Peyer's patch (tissue), 4 donors: ENCODE measurements at regions not wholly inside any gene's neighbourhood (a gene's known extent, or its start where the extent isn't known, plus 50 kb on each side); places are given as distances from the start of the nearest gene placed in this dataset.
A peak's percentile ranks its signal among the peaks of the same experiment; 100 is the strongest.

Experiments
- DNase-seq, 3 donors: peaks; one replicate each; pipeline ENCODE4 v3.0.0-alpha.2; 2017 to 2019
- H3K27ac ChIP-seq, 4 donors: fragments of 200-600 bp; sonication (generic); one replicate each; pipeline ENCODE4 v1.5.1; 2016 to 2019
- H3K27me3 ChIP-seq, 2 donors: fragments of 200-600 bp; sonication (generic); one replicate each; pipeline ENCODE4 v1.5.1; 2019
- H3K36me3 ChIP-seq, 3 donors: fragments of 200-600 bp; sonication (generic); one replicate each; pipeline ENCODE4 v1.5.1; 2016 to 2019
- H3K4me1 ChIP-seq, 4 donors: fragments of 200-600 bp; sonication (generic); one replicate each; pipeline ENCODE4 v1.5.1; 2016 to 2019
- H3K4me3 ChIP-seq, 4 donors: fragments of 200-600 bp; sonication (generic); 1 replicate in 3 of 4; 2 replicates in 1 of 4; pipeline ENCODE4 v1.5.1; 2016 to 2019; ENCODE audit warnings: mild to moderate bottlenecking in 1 of 4
- H3K9me3 ChIP-seq, 4 donors: fragments of 200-600 bp; sonication (generic); one replicate each; pipeline ENCODE4 v1.5.1; 2016 to 2019; ENCODE audit warnings: mild to moderate bottlenecking in 1 of 4
- CTCF ChIP-seq, 6 experiments: fragments of 450-650 bp in 4 of 6; fragments of 200-600 bp in 2 of 6; sonication (generic) in 1 of 6; IDR thresholded peaks; one replicate each; pipeline ENCODE4 v1.5.1; 2017 to 2019; ENCODE audit warnings: antibody characterized with exemption in 6 of 6, mild to moderate bottlenecking in 3 of 6, moderate library complexity in 1 of 6
- POLR2A ChIP-seq, 2 donors: fragments of 450-650 bp; IDR thresholded peaks; one replicate each; pipeline ENCODE4 v1.5.1; 2017; ENCODE audit warnings: antibody characterized with exemption in 2 of 2, mild to moderate bottlenecking in 2 of 2, moderate library complexity in 2 of 2

GRCh38 chr9:89912605-89912953 is 307.8 kb downstream of the GADD45G start:
- Histone ChIP-seq H3K4me3 (no peak overlapping the region), H3K27ac (no peak overlapping the region), H3K27me3 (no peaks in the 10 kb centered on the region), H3K36me3 (no peaks in the 10 kb centered on the region), H3K9me3 (no peaks in the 10 kb centered on the region), H3K4me1 (no peaks in the 10 kb centered on the region)
- DNase-seq = no peak
- TF ChIP-seq POLR2A (IDR thresholded peaks at IDR 0.05) (no peak), CTCF (IDR thresholded peaks at IDR 0.05) (no peak)

GRCh38 chr9:89915187-89915586 is 310.4 kb downstream of the GADD45G start:
- Histone ChIP-seq H3K36me3 (no peaks in the 10 kb centered on the region), H3K27ac (no peak overlapping the region)

GRCh38 chr9:89916001-89916597 is 311.3 kb downstream of the GADD45G start:
- Histone ChIP-seq H3K4me1 (no peaks in the 10 kb centered on the region), H3K27ac (no peak overlapping the region), H3K27me3 (no peaks in the 10 kb centered on the region), H3K36me3 (no peaks in the 10 kb centered on the region), H3K4me3 (no peak overlapping the region), H3K9me3 (no peaks in the 10 kb centered on the region)
- TF ChIP-seq POLR2A (IDR thresholded peaks at IDR 0.05) (no peak), CTCF (IDR thresholded peaks at IDR 0.05) (no peak)
- DNase-seq = no peak

More at GRCh38 chr9:89915187-89915586, 310.4 kb downstream of the GADD45G start:
- Histone ChIP-seq H3K27me3 (no peaks in the 10 kb centered on the region), H3K9me3 (no peaks in the 10 kb centered on the region), H3K4me1 (no peaks in the 10 kb centered on the region), H3K4me3 (no peak overlapping the region)
- no peak for DNase-seq
- no peak for TF ChIP-seq POLR2A (IDR thresholded peaks at IDR 0.05)
- no peak for TF ChIP-seq CTCF (IDR thresholded peaks at IDR 0.05)

- no peaks in the 10 kb centered on the region for H3K4me1 ChIP-seq
- TF ChIP-seq CTCF (IDR thresholded peaks at IDR 0.05) (no peak), POLR2A (IDR thresholded peaks at IDR 0.05) (no peak)
- no peak for DNase-seq
- H3K9me3 ChIP-seq = no peaks in the 10 kb centered on the region
- H3K27ac ChIP-seq = no peak overlapping the region
- H3K27me3 ChIP-seq = no peaks in the 10 kb centered on the region
- H3K36me3 ChIP-seq = no peaks in the 10 kb centered on the region
- no peak overlapping the region for H3K4me3 ChIP-seq
These were observed 313.0 kb downstream of the GADD45G start for GRCh38 chr9:89917861-89918260.

GRCh38 chr9:89919171-89919681 is 314.4 kb downstream of the GADD45G start:
- H3K4me1 ChIP-seq = no peaks in the 10 kb centered on the region
- no peaks in the 10 kb centered on the region for H3K27me3 ChIP-seq
- no peak overlapping the region for H3K4me3 ChIP-seq
- DNase-seq = peak in 2 of 3 donors; percentile 43 to 78
- no peak overlapping the region for H3K27ac ChIP-seq
- TF ChIP-seq CTCF (IDR thresholded peaks at IDR 0.05) (peak in 5 of 6 experiments; percentile 3 to 63 (median 48)), POLR2A (IDR thresholded peaks at IDR 0.05) (no peak)
- H3K9me3 ChIP-seq = no peaks in the 10 kb centered on the region
- H3K36me3 ChIP-seq = no peaks in the 10 kb centered on the region

GRCh38 chr9:89920131-89920530 is 315.3 kb downstream of the GADD45G start:
- H3K36me3 ChIP-seq = no peaks in the 10 kb centered on the region
- no peak overlapping the region for H3K4me3 ChIP-seq
- no peaks in the 10 kb centered on the region for H3K4me1 ChIP-seq
- no peak overlapping the region for H3K27ac ChIP-seq
- DNase-seq = no peak
- no peaks in the 10 kb centered on the region for H3K27me3 ChIP-seq
- no peak for TF ChIP-seq POLR2A (IDR thresholded peaks at IDR 0.05)
- TF ChIP-seq CTCF (IDR thresholded peaks at IDR 0.05) = no peak
- no peaks in the 10 kb centered on the region for H3K9me3 ChIP-seq
